ENCODE measurements at regions not wholly inside any gene's neighbourhood (a gene's known extent, or its start where the extent isn't known, plus 50 kb on each side); places are given as distances from the start of the nearest gene placed in this dataset.

- DNase-seq (ENCODE audit: low read depth): no peak
- TF ChIP-seq, protein P1, sequence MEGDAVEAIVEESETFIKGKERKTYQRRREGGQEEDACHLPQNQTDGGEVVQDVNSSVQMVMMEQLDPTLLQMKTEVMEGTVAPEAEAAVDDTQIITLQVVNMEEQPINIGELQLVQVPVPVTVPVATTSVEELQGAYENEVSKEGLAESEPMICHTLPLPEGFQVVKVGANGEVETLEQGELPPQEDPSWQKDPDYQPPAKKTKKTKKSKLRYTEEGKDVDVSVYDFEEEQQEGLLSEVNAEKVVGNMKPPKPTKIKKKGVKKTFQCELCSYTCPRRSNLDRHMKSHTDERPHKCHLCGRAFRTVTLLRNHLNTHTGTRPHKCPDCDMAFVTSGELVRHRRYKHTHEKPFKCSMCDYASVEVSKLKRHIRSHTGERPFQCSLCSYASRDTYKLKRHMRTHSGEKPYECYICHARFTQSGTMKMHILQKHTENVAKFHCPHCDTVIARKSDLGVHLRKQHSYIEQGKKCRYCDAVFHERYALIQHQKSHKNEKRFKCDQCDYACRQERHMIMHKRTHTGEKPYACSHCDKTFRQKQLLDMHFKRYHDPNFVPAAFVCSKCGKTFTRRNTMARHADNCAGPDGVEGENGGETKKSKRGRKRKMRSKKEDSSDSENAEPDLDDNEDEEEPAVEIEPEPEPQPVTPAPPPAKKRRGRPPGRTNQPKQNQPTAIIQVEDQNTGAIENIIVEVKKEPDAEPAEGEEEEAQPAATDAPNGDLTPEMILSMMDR (IDR thresholded peaks at IDR 0.05; ENCODE audit: insufficient read depth, low read length, poor library complexity, severe bottlenecking): no peak
- Histone ChIP-seq H3K36me3 (ENCODE audit: control insufficient read depth, insufficient read depth, low read length) (no peaks in the 10 kb centered on the region), H3K27me3 (ENCODE audit: control insufficient read depth, insufficient read depth, low read length) (no peaks in the 10 kb centered on the region), H3K4me3 (ENCODE audit: low read depth, low read length) (no peak overlapping the region)
These were observed 114.5 kb upstream of the TMPRSS15 start for GRCh38 chr21:18518054-18518481.

DNA sequence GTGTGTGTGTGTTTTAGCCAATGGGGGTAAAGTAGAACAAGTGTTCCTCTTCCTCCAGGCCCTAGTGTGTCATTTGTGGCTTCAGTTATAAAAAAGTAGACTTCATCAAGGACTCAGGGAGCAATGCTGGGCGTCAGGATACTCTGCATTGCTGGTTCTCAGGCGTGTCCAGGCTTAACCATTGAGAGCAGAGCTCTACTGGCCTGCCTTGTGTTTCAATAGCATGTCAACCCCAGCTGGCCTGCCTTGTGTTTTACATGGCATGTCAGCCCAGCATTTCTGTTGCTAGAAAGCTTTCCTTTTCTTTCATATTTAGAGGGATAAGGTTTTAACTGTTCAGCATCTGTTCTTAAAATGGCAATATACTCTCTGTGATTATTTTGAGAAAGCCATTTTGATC lies 117.6 kb upstream of the TMPRSS15 start:
- DNase-seq (ENCODE audit: low read depth): no peak
- H3K36me3 ChIP-seq (ENCODE audit: control insufficient read depth, insufficient read depth, low read length): no peaks in the 10 kb centered on the region
- TF ChIP-seq, protein P1 (IDR thresholded peaks at IDR 0.05; ENCODE audit: insufficient read depth, low read length, poor library complexity, severe bottlenecking): no peak
- no peaks in the 10 kb centered on the region for H3K27me3 ChIP-seq (ENCODE audit: control insufficient read depth, insufficient read depth, low read length)
- no peak overlapping the region for H3K4me3 ChIP-seq (ENCODE audit: low read depth, low read length)

GRCh38 chr21:18522181-18522972 lies 118.8 kb upstream of the TMPRSS15 start:
- Histone ChIP-seq H3K4me3 (ENCODE audit: low read depth, low read length) (no peak overlapping the region), H3K27me3 (ENCODE audit: control insufficient read depth, insufficient read depth, low read length) (no peaks in the 10 kb centered on the region), H3K36me3 (ENCODE audit: control insufficient read depth, insufficient read depth, low read length) (no peaks in the 10 kb centered on the region)
- no peak for DNase-seq (ENCODE audit: low read depth)
- TF ChIP-seq, protein P1 (IDR thresholded peaks at IDR 0.05; ENCODE audit: insufficient read depth, low read length, poor library complexity, severe bottlenecking): peak; percentile 30

- TF ChIP-seq, protein P1 (IDR thresholded peaks at IDR 0.05; ENCODE audit: insufficient read depth, low read length, poor library complexity, severe bottlenecking): no peak
- Histone ChIP-seq H3K27me3 (ENCODE audit: control insufficient read depth, insufficient read depth, low read length) (no peaks in the 10 kb centered on the region), H3K36me3 (ENCODE audit: control insufficient read depth, insufficient read depth, low read length) (no peaks in the 10 kb centered on the region), H3K4me3 (ENCODE audit: low read depth, low read length) (no peak overlapping the region)
- no peak for DNase-seq (ENCODE audit: low read depth)
These were observed 120.7 kb upstream of the TMPRSS15 start for GRCh38 chr21:18524097-18524880.

DNA sequence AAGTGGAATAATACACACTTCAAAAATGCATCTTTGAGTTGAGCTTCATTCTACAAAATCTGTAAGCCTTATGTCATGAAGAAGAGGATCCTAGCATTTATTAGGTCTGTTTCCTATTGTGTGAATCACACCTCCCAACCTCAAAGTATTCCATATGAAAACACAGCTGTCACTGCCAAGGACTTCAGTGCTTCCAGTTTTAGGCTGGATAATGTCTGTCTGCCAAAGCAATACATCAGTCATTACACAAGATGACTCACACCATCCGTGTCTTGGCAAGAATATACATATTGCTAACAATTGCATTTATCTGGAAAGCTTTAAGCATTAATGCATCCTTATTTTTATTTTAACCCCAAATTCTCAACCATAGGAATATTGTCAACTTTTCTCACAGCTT lies 125.7 kb upstream of the TMPRSS15 start:
- Histone ChIP-seq H3K27me3 (ENCODE audit: control insufficient read depth, insufficient read depth, low read length) (no peaks in the 10 kb centered on the region), H3K4me3 (ENCODE audit: low read depth, low read length) (no peak overlapping the region), H3K36me3 (ENCODE audit: control insufficient read depth, insufficient read depth, low read length) (no peaks in the 10 kb centered on the region)
- TF ChIP-seq, protein P1 (IDR thresholded peaks at IDR 0.05; ENCODE audit: insufficient read depth, low read length, poor library complexity, severe bottlenecking): no peak
- peak; percentile 76 for DNase-seq (ENCODE audit: low read depth)
